ENCODE measurements at regions not wholly inside any gene's neighbourhood (a gene's known extent, or its start where the extent isn't known, plus 50 kb on each side); places are given as distances from the start of the nearest gene placed in this dataset.

DNA sequence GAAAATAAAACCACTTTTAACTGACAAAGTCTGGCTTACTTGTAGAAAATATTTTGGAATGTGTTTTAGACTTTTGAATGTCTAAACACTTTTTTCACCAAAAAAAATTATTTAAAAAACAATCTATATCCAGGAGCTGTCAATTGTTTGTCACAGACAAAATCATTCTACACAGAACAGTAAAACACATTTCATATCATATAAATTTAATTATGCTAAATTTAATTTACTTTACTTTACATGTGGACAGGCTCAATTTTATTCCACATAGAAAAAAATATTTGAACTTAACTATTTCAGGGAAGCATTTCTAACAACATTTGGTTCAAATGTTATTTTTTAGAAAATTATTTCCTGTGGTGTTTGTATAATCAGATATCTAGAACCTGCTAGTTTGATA, 1417.0 kb downstream of the ZPLD1 start:
- Histone ChIP-seq H3K27me3 (ENCODE audit: control insufficient read depth, insufficient read depth, low read length) (no peaks in the 10 kb centered on the region), H3K4me3 (ENCODE audit: low read length in 3 of 3) (no peak overlapping the region), H3K9ac (ENCODE audit: low read length in 3 of 3) (no peak overlapping the region), H3K9me3 (ENCODE audit: control insufficient read depth in 2 of 3, insufficient read depth in 1 of 3, low read length in 3 of 3) (no peaks in the 10 kb centered on the region), H3K36me3 (ENCODE audit: control insufficient read depth in 2 of 3, insufficient read depth in 3 of 3, low read length in 3 of 3) (no peaks in the 10 kb centered on the region), H3K4me1 (ENCODE audit: control insufficient read depth in 2 of 3, insufficient read depth in 2 of 3, low read depth in 1 of 3, low read length in 3 of 3) (no peaks in the 10 kb centered on the region), H3K27ac (ENCODE audit: low read depth in 2 of 2, low read length in 2 of 2) (no peak overlapping the region)
- no peak for DNase-seq
- FAIRE-seq = peak; percentile 58
- intact Hi-C loops (cut with DNase I) = no loop called here
- TF ChIP-seq, protein P1, sequence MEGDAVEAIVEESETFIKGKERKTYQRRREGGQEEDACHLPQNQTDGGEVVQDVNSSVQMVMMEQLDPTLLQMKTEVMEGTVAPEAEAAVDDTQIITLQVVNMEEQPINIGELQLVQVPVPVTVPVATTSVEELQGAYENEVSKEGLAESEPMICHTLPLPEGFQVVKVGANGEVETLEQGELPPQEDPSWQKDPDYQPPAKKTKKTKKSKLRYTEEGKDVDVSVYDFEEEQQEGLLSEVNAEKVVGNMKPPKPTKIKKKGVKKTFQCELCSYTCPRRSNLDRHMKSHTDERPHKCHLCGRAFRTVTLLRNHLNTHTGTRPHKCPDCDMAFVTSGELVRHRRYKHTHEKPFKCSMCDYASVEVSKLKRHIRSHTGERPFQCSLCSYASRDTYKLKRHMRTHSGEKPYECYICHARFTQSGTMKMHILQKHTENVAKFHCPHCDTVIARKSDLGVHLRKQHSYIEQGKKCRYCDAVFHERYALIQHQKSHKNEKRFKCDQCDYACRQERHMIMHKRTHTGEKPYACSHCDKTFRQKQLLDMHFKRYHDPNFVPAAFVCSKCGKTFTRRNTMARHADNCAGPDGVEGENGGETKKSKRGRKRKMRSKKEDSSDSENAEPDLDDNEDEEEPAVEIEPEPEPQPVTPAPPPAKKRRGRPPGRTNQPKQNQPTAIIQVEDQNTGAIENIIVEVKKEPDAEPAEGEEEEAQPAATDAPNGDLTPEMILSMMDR (IDR thresholded peaks at IDR 0.05; ENCODE audit: borderline replicate concordance, extremely low read depth, insufficient read depth) = no peak

DNA sequence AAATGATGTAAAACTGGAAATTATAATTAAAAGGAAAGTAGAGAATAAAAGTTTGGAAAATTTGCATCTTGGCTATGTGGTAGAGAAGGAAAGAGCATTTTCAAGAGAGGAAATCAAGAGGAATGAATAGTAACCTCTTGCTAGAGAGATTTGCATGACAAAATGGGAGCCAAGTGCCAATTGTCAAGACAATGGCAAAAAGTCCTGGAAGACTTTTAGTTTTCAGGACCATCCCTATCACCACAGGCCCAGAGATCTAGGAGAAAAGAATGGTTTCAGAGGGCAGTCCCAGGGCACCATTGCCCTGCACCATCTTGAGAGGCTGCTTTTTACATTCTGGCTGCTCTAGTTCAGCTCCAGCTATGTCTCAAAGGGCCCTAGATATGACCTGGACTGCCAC, 1427.6 kb downstream of the ZPLD1 start:
- no peaks in the 10 kb centered on the region for H3K9me3 ChIP-seq (ENCODE audit: control insufficient read depth in 2 of 3, insufficient read depth in 1 of 3, low read length in 3 of 3)
- FAIRE-seq (no peak), DNase-seq (no peak)
- TF ChIP-seq, protein P1 (IDR thresholded peaks at IDR 0.05; ENCODE audit: borderline replicate concordance, extremely low read depth, insufficient read depth) = no peak
- H3K27ac ChIP-seq (ENCODE audit: low read depth in 2 of 2, low read length in 2 of 2) = no peak overlapping the region
- intact Hi-C loops (cut with DNase I) = no loop called here
- H3K4me3 ChIP-seq (ENCODE audit: low read length in 3 of 3) = no peak overlapping the region
- H3K36me3 ChIP-seq (ENCODE audit: control insufficient read depth in 2 of 3, insufficient read depth in 3 of 3, low read length in 3 of 3) = no peaks in the 10 kb centered on the region
- H3K27me3 ChIP-seq (ENCODE audit: control insufficient read depth, insufficient read depth, low read length) = no peaks in the 10 kb centered on the region
- no peak overlapping the region for H3K9ac ChIP-seq (ENCODE audit: low read length in 3 of 3)
- no peaks in the 10 kb centered on the region for H3K4me1 ChIP-seq (ENCODE audit: control insufficient read depth in 2 of 3, insufficient read depth in 2 of 3, low read depth in 1 of 3, low read length in 3 of 3)

DNA sequence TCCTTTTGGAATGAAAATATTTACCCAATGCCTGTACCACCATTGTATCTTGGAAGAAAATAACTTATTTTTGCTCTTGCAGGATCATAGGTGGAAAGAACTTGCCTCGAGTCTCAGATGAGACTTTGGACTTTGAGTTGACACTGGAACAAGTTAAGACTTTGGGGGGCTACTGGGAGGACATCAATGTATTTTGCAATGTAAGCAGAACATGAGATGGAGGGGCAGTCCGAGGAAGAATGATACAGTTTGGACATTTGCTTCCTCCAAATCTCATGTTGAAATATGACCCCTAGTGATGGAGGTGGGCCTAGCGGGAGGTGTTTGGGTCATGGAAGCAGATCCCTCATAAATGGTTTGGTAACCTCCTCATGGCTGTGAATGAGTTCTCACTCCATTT, 1428.6 kb downstream of the ZPLD1 start:
- DNase-seq = no peak
- H3K4me1 ChIP-seq (ENCODE audit: control insufficient read depth in 2 of 3, insufficient read depth in 2 of 3, low read depth in 1 of 3, low read length in 3 of 3) = no peaks in the 10 kb centered on the region
- no peaks in the 10 kb centered on the region for H3K36me3 ChIP-seq (ENCODE audit: control insufficient read depth in 2 of 3, insufficient read depth in 3 of 3, low read length in 3 of 3)
- no peak overlapping the region for H3K27ac ChIP-seq (ENCODE audit: low read depth in 2 of 2, low read length in 2 of 2)
- no peaks in the 10 kb centered on the region for H3K27me3 ChIP-seq (ENCODE audit: control insufficient read depth, insufficient read depth, low read length)
- no peaks in the 10 kb centered on the region for H3K9me3 ChIP-seq (ENCODE audit: control insufficient read depth in 2 of 3, insufficient read depth in 1 of 3, low read length in 3 of 3)
- no peak overlapping the region for H3K9ac ChIP-seq (ENCODE audit: low read length in 3 of 3)
- intact Hi-C loops (cut with DNase I) = no loop called here
- TF ChIP-seq, protein P1 (IDR thresholded peaks at IDR 0.05; ENCODE audit: borderline replicate concordance, extremely low read depth, insufficient read depth) = no peak
- H3K4me3 ChIP-seq (ENCODE audit: low read length in 3 of 3) = no peak overlapping the region
- no peak for FAIRE-seq

DNA sequence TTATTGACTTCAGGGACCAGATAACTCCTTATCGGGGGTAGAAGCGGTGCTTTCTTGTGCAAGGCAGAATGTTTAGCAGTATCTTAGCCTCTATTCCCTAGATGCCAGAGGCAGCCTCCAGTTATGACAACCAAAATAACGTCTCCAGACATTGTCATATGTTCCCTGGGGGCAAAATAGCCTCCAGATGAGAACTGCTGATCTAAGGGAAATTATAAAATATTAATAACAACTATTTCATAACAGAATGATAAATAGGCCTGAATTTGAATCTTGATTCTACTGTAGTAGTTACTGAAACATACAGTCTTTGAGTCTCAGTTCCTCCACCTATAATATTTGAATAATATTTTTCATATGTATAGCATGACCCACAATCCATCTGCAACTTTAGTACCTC, 1431.3 kb downstream of the ZPLD1 start:
- intact Hi-C loops (cut with DNase I) = no loop called here

More for the DNA sequence above, 1431.3 kb downstream of the ZPLD1 start:
- no peak overlapping the region for H3K4me3 ChIP-seq (ENCODE audit: low read length in 3 of 3)
- no peak overlapping the region for H3K27ac ChIP-seq (ENCODE audit: low read depth in 2 of 2, low read length in 2 of 2)
- TF ChIP-seq, protein P1 (IDR thresholded peaks at IDR 0.05; ENCODE audit: borderline replicate concordance, extremely low read depth, insufficient read depth) = no peak
- FAIRE-seq (no peak), DNase-seq (no peak)
- no peak overlapping the region for H3K9ac ChIP-seq (ENCODE audit: low read length in 3 of 3)
- no peaks in the 10 kb centered on the region for H3K27me3 ChIP-seq (ENCODE audit: control insufficient read depth, insufficient read depth, low read length)
- no peaks in the 10 kb centered on the region for H3K36me3 ChIP-seq (ENCODE audit: control insufficient read depth in 2 of 3, insufficient read depth in 3 of 3, low read length in 3 of 3)
- no peaks in the 10 kb centered on the region for H3K4me1 ChIP-seq (ENCODE audit: control insufficient read depth in 2 of 3, insufficient read depth in 2 of 3, low read depth in 1 of 3, low read length in 3 of 3)
- no peaks in the 10 kb centered on the region for H3K9me3 ChIP-seq (ENCODE audit: control insufficient read depth in 2 of 3, insufficient read depth in 1 of 3, low read length in 3 of 3)
